Inferior parietal cortex (tissue), 1 donor: ENCODE measurements at regions not wholly inside any gene's neighbourhood (a gene's known extent, or its start where the extent isn't known, plus 50 kb on each side); places are given as distances from the start of the nearest gene placed in this dataset.
"Not testable (repeated sequence)": the region's sequence is repeated elsewhere in the genome, so short reads cannot be mapped to it uniquely, and the experiment has no call there.

ENCODE experiments used
- DNase-seq: peaks from one replicate; pipeline ENCODE4 v3.0.0-alpha.2; 2016; ENCODE audit errors: extremely low spot score

DNA sequence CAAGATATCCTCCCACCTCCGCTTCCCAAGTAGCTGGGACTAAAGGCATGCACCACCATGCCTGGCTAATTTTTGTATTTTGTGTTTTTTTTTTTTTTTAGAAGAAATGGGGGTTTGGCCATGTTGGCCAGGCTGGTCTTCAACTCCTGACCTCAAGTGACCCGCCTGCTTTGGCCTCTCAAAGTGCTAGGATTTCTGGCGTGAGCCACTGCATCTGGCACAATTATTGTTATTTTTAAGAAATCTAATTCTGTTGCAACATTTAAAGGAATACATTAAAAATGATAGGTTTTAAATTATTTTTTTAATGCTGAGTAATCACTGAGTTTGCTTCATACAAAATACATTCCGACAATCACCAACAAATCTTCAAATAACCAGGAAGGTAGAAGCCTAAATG lies 178.1 kb upstream of the SEMA3E start:
- DNase-seq: no peak

DNA sequence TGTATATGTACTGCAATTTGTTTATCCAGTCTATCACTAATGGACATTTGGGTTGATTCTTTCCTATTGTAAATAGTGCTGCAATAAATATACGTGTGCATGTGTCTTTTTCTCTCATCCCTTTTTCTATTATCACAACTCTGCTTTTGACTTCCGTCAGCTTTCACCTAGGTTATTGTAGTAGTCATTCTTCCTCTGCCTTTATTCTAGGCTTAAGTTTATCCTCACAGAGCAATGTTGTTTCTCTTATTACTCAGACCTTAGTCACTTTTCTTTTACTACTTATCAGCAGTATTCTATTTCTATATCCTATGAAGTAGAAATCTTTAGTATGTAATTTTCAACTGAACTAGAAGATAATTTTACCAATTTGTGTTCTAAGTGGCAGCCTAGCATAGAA lies 175.3 kb upstream of the SEMA3E start:
- no peak for DNase-seq

DNA sequence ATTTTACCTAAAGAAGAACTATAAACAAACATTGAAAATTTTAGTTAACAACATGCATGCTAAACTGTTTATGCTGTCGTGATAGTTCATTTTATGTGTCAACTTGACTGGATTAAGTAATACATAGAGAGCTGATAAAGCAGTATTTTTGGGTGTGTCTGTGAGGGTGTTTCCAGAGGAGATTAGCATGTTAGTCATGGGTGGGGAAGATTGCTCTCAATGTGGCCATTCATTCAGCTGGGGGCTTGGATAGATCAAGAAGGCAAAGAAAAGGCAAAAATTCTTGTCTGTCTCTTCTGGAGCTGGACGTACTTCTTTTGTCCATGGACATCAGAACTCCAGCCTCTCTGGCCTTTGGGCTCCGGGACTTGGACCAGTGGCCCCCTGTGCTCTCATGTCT lies 172.9 kb upstream of the SEMA3E start:
- no peak for DNase-seq

DNA sequence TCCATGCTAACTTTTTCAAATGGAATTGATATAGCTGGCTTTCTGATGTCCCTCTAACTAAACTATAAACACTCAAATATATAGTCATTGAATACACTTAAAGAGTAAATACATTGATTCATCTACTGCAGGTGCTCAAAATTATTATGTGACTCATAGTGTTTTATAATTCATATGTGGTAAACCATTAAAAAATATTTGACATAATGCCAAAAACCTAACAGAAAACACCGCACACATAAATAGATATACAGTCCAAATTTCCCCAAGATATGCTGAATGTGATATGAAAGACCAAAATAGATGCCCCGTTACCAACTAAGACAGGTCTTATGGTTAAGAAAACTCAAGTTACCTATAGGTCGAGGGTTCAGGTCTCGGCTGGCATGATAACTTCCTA lies 171.7 kb upstream of the SEMA3E start:
- DNase-seq: no peak

DNA sequence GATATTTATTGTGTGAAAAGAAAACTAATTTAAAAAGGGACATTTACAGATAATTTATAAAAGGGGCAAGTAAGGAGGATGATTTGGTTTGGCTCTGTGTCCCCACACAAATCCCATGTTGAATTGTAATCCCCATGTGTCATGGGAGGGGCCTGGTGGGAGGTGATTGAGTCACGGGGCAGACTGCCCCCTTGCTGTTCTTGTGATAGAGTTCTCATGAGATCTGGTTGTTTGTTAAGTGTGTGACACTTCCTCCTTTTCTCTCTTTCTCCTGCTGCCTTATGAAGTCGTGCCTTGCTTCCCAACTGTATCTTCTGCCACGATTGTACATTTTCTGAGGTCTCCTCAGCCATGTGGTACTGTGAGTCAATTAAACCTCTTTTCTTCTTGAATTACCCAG lies 171.0 kb upstream of the SEMA3E start:
- no peak for DNase-seq

DNA sequence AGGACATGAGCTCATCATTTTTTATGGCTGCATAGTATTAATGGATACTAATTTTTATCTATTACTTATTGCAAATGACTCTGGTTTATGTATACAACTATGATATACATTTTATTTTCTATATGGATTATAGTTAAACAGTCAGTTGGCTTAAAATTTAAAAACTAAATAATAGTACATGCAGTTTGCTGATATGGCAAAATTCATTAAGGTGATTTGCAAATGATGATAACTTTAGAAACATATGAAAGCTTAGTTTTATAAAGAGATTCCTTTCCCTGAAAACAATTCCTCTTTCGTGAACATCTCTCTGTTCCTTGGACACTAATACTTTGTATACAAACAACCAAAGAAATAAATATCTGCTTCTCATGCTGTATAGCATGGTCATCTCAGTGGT lies 165.5 kb upstream of the SEMA3E start:
- DNase-seq: no peak

DNA sequence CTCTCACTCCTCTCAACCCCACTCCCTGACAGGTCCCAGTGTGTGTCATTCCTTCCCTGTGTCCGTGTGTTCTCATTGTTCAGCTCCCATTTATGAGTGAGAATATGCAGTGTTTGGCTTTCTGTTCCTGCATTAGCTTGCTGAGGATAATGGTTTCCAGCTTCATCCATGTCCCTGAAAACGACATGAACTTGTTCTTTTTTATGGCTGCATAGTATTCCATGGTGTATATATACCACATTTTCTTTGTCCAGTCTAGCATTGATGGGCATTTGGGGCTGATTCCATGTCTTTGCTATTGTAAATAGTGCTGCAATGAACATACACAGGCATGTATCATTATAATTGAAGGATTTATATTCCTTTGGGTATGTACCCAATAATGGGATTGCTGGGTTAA lies 163.6 kb upstream of the SEMA3E start:
- DNase-seq: not testable (repeated sequence)

DNA sequence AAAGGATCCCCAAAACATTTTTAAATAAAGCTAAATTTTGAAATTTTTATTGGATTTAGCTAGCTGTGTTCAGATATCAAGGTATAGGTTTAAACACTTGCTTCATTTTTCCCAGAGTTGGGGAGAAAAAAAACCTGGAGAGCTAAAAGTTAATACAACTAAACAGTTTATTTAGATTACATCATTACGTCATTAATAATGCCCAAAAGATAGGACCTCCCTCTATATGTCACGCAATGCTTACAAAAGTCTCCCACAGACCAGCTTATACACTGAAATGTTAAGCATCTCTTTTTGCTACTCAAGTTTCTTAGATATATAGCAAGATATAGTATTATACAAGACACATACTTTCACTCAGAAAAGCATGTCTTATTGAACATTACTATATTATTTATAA lies 160.0 kb upstream of the SEMA3E start:
- no peak for DNase-seq

DNA sequence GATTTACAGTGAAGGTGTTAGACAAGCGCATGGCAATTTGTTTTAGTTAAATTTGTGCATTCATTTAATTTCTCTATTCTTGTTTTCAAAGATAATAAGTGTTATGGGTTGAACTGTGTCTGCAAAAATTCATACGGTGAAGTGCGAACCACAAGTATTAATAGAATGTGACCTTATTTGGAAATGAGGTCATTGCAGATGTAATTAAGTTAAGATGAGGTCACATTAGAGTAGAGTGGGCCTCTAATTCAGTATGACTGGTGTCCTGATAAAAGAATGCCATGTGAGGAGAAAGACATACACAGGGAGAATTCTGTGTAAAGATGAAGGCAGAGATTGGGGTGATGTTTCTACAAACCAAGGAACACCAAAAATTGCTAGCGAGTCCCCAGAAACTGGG lies 158.8 kb upstream of the SEMA3E start:
- DNase-seq: no peak

DNA sequence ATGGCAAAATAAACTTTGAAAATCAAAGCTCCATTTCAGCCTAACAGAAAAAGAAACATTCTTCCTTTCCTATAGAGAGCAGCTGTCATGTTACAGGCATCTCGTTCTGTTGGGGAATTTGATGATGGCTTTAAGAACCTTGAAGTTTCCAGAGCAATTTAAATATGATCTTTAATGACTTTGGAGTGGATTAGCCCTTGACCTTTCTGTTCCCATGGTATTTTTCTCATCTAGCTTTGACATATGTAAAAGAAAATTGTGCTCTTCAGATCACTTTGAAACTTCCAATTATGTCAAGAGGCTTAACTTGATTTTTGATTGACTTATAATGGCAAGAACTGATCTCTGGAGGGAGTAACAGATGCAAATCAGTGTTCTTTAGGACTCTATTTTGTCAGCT lies 157.6 kb upstream of the SEMA3E start:
- DNase-seq: no peak

DNA sequence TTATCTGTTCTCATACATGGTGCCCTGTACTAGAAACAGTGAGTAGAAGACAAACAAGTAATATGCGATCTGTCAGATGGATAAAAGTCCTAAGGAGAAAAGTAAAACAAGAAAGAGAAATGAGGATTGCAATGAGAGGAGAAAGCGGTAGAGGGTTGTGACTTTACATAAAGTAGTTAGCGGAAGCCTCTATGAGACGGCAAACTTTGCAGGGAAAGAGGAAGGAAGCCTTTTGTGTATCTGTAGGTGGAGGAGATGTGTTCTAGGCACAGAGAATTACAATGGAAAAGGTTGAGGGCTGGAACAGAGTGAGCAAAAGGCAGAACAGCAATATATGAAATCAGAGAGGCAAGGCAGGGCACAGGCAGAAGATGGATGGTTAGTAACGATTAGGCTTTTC lies 150.4 kb upstream of the SEMA3E start:
- no peak for DNase-seq

DNA sequence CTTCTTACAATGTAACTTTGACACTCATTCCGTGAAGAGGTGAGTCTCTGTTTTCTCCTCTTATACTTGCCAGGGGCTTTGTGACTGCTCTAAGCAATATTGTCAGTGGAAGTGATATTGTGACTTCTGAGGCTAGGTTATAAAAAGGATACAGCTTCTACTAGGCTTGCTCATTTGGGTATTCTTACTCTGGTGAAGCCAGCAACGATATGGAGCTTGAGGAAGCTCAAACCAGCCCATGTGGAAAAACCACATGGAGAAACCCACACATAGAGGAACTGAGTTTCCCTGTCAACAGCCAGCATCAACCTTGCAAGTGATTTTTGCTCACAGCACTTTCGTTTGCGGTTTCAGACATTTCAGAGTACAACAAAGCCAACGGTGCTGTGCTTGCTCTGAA lies 149.6 kb upstream of the SEMA3E start:
- DNase-seq: no peak

DNA sequence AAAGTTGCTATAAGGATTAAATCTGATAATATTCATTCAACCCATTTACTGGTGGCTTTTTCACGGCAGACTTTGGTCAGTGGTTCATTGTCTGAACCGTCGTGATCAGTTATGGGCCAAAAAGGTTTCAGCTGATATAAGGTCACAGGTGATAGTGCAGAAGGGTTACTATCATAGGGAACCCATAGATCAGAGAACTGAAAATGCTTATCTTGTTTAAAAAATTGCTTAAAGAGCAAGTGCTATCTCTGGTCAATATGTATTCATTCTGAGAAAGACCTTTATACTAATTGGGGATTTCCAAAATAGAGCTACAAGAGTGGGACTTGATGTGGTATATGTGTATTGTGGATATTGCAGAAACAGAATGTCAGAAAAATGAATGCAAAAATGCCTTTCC lies 147.8 kb upstream of the SEMA3E start:
- no peak for DNase-seq

DNA sequence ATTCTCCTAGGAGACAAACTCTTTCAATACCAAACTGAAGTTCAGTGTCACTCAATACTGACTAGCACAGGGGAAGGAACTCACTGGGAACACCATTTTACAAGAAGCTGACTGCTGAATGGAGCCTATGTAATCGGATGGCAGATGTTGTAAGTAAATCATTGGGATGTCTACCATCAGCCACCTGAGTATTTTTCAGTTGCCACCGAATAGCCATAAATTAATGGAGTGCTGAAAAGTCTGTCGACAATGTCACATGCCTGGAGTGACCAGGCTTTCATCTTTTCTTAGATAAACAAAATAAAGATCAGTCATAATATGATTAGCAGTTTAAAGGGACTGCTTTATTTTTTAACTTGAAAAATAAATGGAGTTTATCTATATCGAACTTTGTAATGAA lies 145.9 kb upstream of the SEMA3E start:
- DNase-seq: no peak

DNA sequence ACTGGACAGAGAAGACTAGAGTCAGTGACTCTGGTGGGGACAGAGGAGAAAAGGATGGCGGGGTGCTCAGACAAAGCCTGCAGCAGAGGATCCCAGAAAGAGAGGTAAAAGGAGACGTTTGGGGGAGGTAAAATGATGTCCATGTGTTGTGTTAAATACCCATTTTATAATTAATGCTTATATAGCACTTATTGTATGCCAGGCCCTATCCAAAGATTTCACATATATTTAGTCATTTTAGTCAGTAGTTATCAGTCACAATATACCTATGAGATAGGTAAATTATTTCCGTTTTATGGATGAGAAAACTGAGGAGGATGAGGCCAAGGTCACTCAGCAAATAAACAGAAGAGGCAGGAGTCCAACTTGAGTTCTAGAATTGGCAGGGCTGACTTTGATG lies 144.6 kb upstream of the SEMA3E start:
- DNase-seq: no peak

DNA sequence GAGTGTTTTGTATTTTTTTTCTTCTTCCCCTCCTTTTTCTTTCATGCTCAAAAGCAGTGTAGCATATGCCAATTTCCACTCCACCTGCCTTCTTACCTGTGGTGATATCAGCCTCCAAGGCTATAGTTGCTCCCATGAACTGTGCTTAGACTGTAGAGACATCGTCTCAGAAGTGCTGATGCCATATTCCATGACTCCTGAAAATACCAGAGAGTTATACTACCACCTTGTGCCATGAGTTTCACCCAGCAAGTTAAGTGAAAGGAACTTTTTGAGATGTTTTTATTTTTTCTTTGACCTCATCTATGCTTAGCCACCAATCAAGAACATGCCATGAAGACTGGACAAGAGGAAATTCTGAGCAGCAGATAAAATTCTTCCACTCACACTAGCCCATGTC lies 142.8 kb upstream of the SEMA3E start:
- DNase-seq: no peak

DNA sequence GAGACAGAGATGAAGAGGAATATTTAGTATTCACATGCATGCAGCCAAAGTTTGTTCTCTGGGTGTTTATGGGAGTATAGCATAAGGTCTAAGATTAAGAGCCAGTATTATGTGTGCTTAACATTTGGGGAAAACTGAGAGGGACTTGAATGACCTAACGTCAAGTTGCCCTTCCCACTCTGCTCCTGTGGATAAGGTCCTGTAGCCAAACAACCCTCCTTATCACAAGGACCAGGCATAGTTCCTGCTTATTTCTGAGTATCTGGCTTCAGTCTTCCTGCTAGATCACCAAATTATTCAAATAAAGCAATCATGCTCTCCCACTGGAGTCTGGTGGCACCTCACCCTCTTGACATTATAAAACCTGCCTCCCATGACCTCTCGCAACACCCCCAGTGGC lies 137.9 kb upstream of the SEMA3E start:
- DNase-seq: no peak

DNA sequence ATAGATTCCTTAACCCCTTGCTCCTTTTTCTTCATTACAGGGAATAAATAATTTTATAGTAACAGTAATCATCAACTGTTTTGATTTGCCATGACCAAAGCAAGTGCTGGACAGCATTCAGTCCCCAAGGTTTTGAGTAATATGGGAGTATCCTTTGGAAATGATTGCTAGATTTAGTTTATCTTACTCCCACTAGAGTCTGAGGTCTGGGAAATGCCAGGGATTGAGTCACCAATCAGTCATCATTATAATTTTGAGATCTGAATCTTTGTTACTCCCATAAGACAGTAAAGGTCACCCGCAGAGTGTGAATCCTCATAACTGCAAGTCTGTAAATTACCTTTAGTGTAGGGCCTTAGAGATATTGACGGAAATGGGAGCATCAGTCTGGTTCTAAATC lies 133.7 kb upstream of the SEMA3E start:
- no peak for DNase-seq

DNA sequence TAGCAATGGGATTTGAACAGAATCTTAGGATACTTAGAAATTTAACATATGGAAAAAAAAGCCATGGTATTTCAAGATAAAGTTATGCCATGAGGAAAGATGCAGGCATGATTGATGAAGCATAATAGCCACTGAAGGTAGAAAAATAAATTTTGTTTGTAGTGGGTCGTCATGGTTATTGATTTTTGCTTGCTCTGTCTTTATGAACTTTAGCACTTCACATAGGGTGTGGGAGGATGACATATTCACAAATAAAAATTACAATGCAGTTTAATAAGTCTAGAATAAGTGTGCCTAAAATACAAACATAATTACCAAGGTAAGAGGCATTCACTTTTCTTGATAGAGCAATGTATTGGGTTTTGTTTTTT lies 129.1 kb upstream of the SEMA3E start:
- no peak for DNase-seq

DNA sequence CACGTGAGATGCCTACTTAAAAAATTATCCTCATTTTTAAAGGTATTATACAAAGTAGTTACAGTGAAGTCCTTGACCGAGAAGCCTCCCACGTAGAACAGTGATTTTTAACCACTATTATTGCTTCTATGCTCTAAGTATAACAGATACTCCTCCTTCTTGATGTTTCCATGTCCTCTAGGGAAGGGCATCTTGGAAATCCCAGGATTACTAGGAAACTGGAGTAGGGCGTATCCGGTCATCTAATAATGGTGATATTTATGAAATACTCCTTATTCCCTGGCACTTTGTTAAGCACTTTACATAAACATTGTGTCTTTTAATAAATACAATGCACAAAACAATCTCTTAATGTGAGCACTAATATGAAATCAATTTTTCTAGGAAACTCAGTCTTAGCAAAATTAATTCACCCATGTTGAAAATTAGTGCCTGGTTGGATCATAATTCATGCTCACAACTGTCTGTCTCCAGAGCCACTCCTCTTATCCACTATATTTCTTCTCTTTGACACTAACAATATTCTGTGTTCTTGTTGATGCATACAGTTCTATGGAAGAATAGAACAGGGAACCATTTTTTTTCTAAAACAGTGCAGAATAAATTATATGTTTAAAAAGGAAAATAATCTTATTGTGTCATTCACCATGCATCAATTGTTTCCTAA lies 128.6 kb upstream of the SEMA3E start:
- no peak for DNase-seq

DNA sequence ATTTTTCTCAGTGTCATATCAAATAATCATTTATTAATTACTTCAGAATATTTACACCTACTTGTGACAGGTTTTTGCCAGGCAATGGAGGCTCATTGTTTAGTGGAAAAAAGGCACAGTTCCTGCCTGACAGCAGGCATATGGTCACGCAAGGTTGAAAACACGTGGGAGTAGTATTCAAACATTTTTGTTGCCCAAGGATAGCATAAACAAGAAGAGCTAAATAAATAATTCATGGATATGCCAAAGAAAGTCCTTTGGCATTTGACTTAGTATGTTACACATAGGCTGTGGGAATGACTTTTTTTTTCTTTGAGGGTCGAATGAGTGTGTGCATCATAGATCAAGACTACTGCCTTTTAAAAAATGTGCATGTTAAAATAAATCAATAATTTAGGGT lies 120.5 kb upstream of the SEMA3E start:
- DNase-seq: no peak

DNA sequence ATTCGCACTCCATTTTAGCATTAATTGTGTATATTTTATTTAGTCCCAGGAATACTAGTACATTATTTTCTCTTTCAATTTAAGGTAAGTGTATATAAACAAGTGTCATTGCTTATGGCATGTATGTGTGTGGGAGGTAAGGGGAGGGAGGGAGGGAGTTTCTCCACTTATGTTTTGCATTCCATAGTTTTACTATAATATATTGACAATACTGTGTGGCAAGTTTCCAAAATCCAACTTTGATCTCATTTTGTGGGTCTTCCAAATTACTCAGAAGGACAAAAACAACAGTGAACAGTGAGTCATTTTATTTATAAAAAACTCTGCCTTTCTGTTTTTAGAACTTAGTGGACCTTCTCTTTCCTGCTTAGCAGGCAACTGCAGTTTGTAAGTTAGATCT lies 102.3 kb upstream of the SEMA3E start:
- no peak for DNase-seq

DNA sequence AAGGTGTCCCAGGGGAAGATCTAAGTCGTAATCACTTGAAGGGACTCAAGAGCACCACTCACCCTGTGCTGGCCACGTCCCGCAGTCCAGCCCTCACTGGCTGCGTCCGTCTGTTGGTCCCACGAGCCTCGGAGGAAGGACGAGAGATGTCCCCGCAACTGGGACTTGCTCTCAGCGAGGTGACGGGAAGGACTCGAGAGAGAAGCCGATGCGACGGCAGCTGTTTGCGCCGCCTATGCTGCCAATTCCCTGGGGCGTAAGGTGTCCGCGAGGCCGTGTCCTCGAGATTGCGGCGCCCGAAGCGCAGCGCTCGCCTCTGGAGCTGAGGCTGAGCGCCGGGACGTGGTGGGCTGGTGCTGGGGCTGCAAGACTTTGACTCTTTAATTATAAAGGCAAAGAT lies 100.6 kb upstream of the SEMA3E start:
- no peak for DNase-seq

DNA sequence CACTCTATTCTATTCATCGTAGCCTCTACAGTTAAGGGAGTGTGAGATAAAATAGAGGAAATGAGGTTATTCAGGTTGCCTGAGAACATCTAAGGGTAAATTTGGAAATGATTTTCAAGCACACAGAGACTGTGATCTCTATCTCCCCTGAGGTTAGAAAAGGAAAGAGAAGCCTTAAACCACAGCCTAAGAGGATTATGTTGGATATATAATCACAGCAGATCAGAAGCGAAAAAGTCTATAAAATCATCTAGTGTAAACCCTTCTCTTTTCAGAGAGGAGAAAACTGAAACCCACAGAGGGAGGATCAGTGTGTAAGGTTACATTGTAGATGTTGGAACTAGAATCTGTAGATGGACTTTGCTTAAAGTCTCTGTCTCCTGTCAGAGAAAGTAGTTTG lies 90.6 kb upstream of the SEMA3E start:
- no peak for DNase-seq
